ENCODE measurements at regions not wholly inside any gene's neighbourhood (a gene's known extent, or its start where the extent isn't known, plus 50 kb on each side); places are given as distances from the start of the nearest gene placed in this dataset.

GRCh38 chr13:64029343-64030093 is 2613.9 kb upstream of the PCDH20 start:
- TF ChIP-seq CTCF (conservative IDR thresholded peaks at IDR 0.05) (no peak), ZFX (IDR thresholded peaks at IDR 0.05) (no peak)

All from C4-2B (cell line).